K562 (cell line): ENCODE measurements at regions not wholly inside any gene's neighbourhood (a gene's known extent, or its start where the extent isn't known, plus 50 kb on each side); places are given as distances from the start of the nearest gene placed in this dataset.

Experiments used
- ATAC-seq: fragments of 200-7000 bp; cut with Tn5 transposase; 3 replicates; pipeline ENCODE4 v1.9.1; 2020; ENCODE audit warnings: moderate library complexity
- BruUV-seq: library from RNA; stranded (reverse); fragments of 400-500 nt; replicated peaks from 2 replicates; lab custom pipeline; 2021; lab: Mats Ljungman, UMichigan
- CTCF ChIA-PET: fragments of 300-600 bp; formaldehyde crosslinking; extraction: SDS; loops from one replicate; lab custom pipeline; 2021; ENCODE audit warnings: low intra/inter-chr PET ratio; lab: Yijun Ruan, JAX
- POLR2A ChIA-PET: fragments of 300-600, 350-650 bp; sonication (Branson Sonifier 250); formaldehyde crosslinking; extraction: SDS; loops from one replicate; lab custom pipeline; 2021; ENCODE audit warnings: antibody characterized with exemption, inconsistent platforms; lab: Yijun Ruan, JAX
- DNase-seq, 4 experiments: peaks; one replicate each; pipeline versions ENCODE4 v3.0.0 to v3.0.0-alpha.2; 2011 to 2018; ENCODE audit warnings: low spot score in 3 of 4, mixed read lengths in 3 of 4; ENCODE audit errors: extremely low read depth in 1 of 4
- FAIRE-seq: peaks from 2 replicates; lab custom pipeline; 2011; peaks lifted over from hg19 to GRCh38; lab: Jason Lieb, UNC
- H2AFZ ChIP-seq: 2 replicates; pipeline ENCODE4 v1.6.0; 2011; ENCODE audit warnings: low read depth, low read length, control low read depth, inconsistent platforms
- H3K27ac ChIP-seq: fragments of 200-600 bp; 3 replicates; pipeline ENCODE4 v1.8.0; 2011; ENCODE audit warnings: low read depth, mild to moderate bottlenecking, control low read depth, inconsistent platforms, low read length, moderate library complexity, mixed read lengths; ENCODE audit errors: extremely low read depth
- H3K27me3 ChIP-seq, 2 experiments: fragments of 300-600 bp in 1 of 2; 2 replicates in 1 of 2; 3 replicates in 1 of 2; pipeline versions ENCODE4 v1.6.0 to v1.8.0; 2011; ENCODE audit warnings: inconsistent platforms in 2 of 2, low read length in 2 of 2, mild to moderate bottlenecking in 1 of 2, mixed read lengths in 1 of 2, moderate library complexity in 1 of 2; ENCODE audit not compliant: control insufficient read depth in 2 of 2, insufficient read depth in 2 of 2
- H3K36me3 ChIP-seq: fragments of 300-600 bp; 3 replicates; pipeline ENCODE4 v1.8.0; 2011; ENCODE audit warnings: mild to moderate bottlenecking, low read length, inconsistent platforms; ENCODE audit not compliant: control insufficient read depth, insufficient read depth
- H3K4me1 ChIP-seq, 2 experiments: fragments of 200-600 bp in 1 of 2; replicated peaks in 1 of 2; 2 replicates in 1 of 2; 3 replicates in 1 of 2; pipeline versions ENCODE4 v1.5.1 to v1.8.0; 2011; ENCODE audit warnings: inconsistent platforms in 2 of 2, low read length in 2 of 2, mild to moderate bottlenecking in 1 of 2, mixed read lengths in 1 of 2, moderate library complexity in 1 of 2; ENCODE audit not compliant: control insufficient read depth in 2 of 2, insufficient read depth in 2 of 2
- H3K4me2 ChIP-seq: 2 replicates; pipeline ENCODE4 v1.6.1; 2011; ENCODE audit warnings: low read length, control low read depth, inconsistent platforms, mixed read lengths; ENCODE audit not compliant: insufficient read depth
- H3K4me3 ChIP-seq: fragments of 200-600 bp; sonication (generic), shearing (Covaris generic); 2 replicates; pipeline ENCODE4 v1.5.1; 2016; ENCODE audit warnings: control low read depth, inconsistent platforms
- H3K79me2 ChIP-seq: fragments of 200-600 bp; 3 replicates; pipeline ENCODE4 v1.8.0; 2011; ENCODE audit warnings: low read length, inconsistent platforms; ENCODE audit not compliant: control insufficient read depth, insufficient read depth
- H3K9ac ChIP-seq, 2 experiments: 2 replicates each; pipeline versions ENCODE4 v1.6.0 to v1.6.1; 2011; ENCODE audit warnings: low read depth in 2 of 2, low read length in 2 of 2, control low read depth in 1 of 2, inconsistent platforms in 1 of 2, mild to moderate bottlenecking in 1 of 2, mixed read lengths in 1 of 2; ENCODE audit not compliant: insufficient read depth in 1 of 2
- H3K9me1 ChIP-seq: one replicate; pipeline ENCODE4 v1.6.0; 2011; ENCODE audit warnings: inconsistent platforms, mild to moderate bottlenecking, low read length, moderate library complexity; ENCODE audit not compliant: control insufficient read depth, insufficient read depth
- H3K9me3 ChIP-seq: replicated peaks from 2 replicates; pipeline ENCODE4 v1.5.1; 2011; ENCODE audit warnings: low read depth, low read length, inconsistent platforms; ENCODE audit not compliant: control insufficient read depth, insufficient read depth
- H4K20me1 ChIP-seq: replicated peaks from 2 replicates; pipeline ENCODE4 v1.6.1; 2011; ENCODE audit warnings: low read length, inconsistent platforms, mixed read lengths; ENCODE audit not compliant: control insufficient read depth, insufficient read depth
- DMBX1 ChIP-seq: fragments of 250-450 bp; sonication (Bioruptor Pico); IDR thresholded peaks from 2 replicates; pipeline ENCODE4 v1.8.0; 2022; ENCODE audit warnings: inconsistent platforms, mild to moderate bottlenecking, moderate library complexity, borderline replicate concordance
- FIP1L1 ChIP-seq: fragments of 200-400 bp; formaldehyde crosslinking; IDR thresholded peaks from 2 replicates; pipeline ENCODE4 v1.6.1; 2018; ENCODE audit warnings: mild to moderate bottlenecking, low read depth, low read length; ENCODE audit not compliant: poor library complexity, severe bottlenecking
- NR2C2 ChIP-seq, 2 experiments: fragments of 200-800 bp in 1 of 2; sonication (Bioruptor generic) in 1 of 2; sonication (generic) in 1 of 2; formaldehyde crosslinking in 1 of 2; IDR thresholded peaks; 2 replicates each; pipeline versions ENCODE4 v1.6.1 to v1.8.0; 2016 to 2022; ENCODE audit warnings: mild to moderate bottlenecking in 1 of 2, missing compliant biosample characterization in 1 of 2, missing genetic modification characterization in 1 of 2, missing genetic modification reagents in 1 of 2
- PHB2 ChIP-seq: fragments of 450-650 bp; IDR thresholded peaks from 2 replicates; pipeline ENCODE4 v1.6.1; 2017; ENCODE audit warnings: low read depth
- POLR2G ChIP-seq: fragments of 200-400 bp; formaldehyde crosslinking; IDR thresholded peaks from 2 replicates; pipeline ENCODE4 v1.6.1; 2017; ENCODE audit warnings: low read depth, mild to moderate bottlenecking, antibody characterized with exemption, low read length, moderate library complexity
- WGBS: fragments of 100-300 bp; shearing (Covaris generic); methylation state at CpG from one replicate; pipeline ENCODE4 v1.1.6; 2016; ENCODE audit warnings: low coverage, mixed read lengths; ENCODE audit not compliant: insufficient coverage; ENCODE audit errors: missing lambda C conversion rate; 5-methylcytosine and 5-hydroxymethylcytosine counted together
- in situ Hi-C: fragments of 300-500 bp; cut with MboI; formaldehyde crosslinking; loops from 4 replicates; pipeline ENCODE4 v1.15.0; 2018; ENCODE audit warnings: inconsistent platforms, mixed read lengths
- intact Hi-C: fragments of 100-400 bp; cut with micrococcal nuclease; formaldehyde crosslinking; loops from 2 replicates; pipeline ENCODE4 v1.14.2; 2022
- TF ChIP-seq, protein P1 (sequence below): fragments of 450-650 bp; IDR thresholded peaks from 2 replicates; pipeline ENCODE4 v1.7.0; 2016; ENCODE audit warnings: borderline replicate concordance

DNA sequence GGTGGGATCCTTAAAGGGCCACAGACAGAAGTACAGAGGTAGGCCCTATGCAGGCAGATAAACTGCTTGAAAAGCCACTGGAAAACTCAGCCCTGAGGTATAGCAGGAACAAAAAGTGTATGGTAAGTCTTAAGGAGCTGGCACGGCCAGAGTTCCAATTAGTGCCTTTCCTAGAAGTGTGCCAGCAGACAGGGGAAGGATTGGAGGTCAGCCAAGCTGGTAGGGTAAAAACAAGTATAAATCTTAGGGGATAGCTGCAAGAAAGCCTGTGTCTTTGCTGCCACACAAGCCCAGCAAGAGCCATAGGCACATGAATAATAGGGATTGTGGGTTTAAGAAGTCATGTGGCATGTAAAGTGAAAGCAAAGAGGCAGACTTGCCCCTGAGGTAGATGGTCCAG is 582.5 kb downstream of the PLOD2 start:
- H3K9me3 ChIP-seq, result no peaks in the 10 kb centered on the region
- no peak overlapping the region for H3K27ac ChIP-seq
- TF ChIP-seq PHB2 (no peak), POLR2G (no peak), FIP1L1 (no peak), NR2C2 (CRISPR knock-in tag; IDR thresholded peaks at IDR 0.05) (no peak), NR2C2 (tag; IDR thresholded peaks at IDR 0.05) (no peak), DMBX1 (CRISPR knock-in tag) (no peak)
- TF ChIP-seq, protein P1, sequence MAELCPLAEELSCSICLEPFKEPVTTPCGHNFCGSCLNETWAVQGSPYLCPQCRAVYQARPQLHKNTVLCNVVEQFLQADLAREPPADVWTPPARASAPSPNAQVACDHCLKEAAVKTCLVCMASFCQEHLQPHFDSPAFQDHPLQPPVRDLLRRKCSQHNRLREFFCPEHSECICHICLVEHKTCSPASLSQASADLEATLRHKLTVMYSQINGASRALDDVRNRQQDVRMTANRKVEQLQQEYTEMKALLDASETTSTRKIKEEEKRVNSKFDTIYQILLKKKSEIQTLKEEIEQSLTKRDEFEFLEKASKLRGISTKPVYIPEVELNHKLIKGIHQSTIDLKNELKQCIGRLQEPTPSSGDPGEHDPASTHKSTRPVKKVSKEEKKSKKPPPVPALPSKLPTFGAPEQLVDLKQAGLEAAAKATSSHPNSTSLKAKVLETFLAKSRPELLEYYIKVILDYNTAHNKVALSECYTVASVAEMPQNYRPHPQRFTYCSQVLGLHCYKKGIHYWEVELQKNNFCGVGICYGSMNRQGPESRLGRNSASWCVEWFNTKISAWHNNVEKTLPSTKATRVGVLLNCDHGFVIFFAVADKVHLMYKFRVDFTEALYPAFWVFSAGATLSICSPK, result no peak
- H3K27me3 ChIP-seq, result no peaks in the 10 kb centered on the region
- BruUV-seq, result no TSS peak
- no peaks in the 10 kb centered on the region for H3K36me3 ChIP-seq
- no peaks in the 10 kb centered on the region for H3K79me2 ChIP-seq
- H3K9me1 ChIP-seq, result no peaks in the 10 kb centered on the region
- H3K9ac ChIP-seq, result no peak overlapping the region
- in situ Hi-C loops, result no loop called here
- 0% methylated on average over 1 of the region's 1 CpG for WGBS
- no peak for FAIRE-seq
- intact Hi-C loops, result no loop called here
- no peak for ATAC-seq
- H4K20me1 ChIP-seq, result no peaks in the 10 kb centered on the region
- H3K4me3 ChIP-seq, result no peak overlapping the region
- DNase-seq, result no peak
- POLR2A ChIA-PET, result no interaction called here
- no peaks in the 10 kb centered on the region for H3K4me1 ChIP-seq
- H3K4me2 ChIP-seq, result no peak overlapping the region
- H2AFZ ChIP-seq, result no peak overlapping the region
- CTCF ChIA-PET, result no interaction called here
